GM18909 (cell line): ENCODE measurements at regions not wholly inside any gene's neighbourhood (a gene's known extent, or its start where the extent isn't known, plus 50 kb on each side); places are given as distances from the start of the nearest gene placed in this dataset.
"Not testable (repeated sequence)": the region's sequence is repeated elsewhere in the genome, so short reads cannot be mapped to it uniquely, and the experiment has no call there.

Source experiments
- ATAC-seq: cut with Tn5 transposase; IDR thresholded peaks from one replicate; pipeline ENCODE4 v1.9.1; 2021; ENCODE audit warnings: mild to moderate bottlenecking; ENCODE audit not compliant: unreplicated experiment, poor library complexity

DNA sequence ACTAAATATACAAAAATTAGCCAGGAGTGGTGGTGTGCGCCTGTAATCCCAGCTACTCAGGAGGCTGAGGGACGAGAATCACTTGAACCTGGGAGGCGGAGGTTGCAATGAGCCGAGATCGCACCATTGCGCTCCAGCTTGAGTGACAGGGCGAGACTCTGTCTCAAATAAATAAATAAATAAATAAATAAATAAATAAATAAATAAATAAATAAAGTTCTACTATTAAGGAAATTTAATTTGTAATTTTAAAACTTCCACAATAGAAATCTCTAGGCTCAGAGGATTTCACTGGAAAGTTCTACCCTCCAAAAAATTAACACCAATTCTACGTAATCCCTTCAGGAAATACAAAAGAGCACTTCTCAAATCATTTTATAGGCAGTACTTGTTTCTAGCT is 187.9 kb upstream of the NR5A2 start:
- not testable (repeated sequence) for ATAC-seq

GRCh38 chr1:199843096-199843495 is 184.4 kb upstream of the NR5A2 start:
- not testable (repeated sequence) for ATAC-seq

- no peak for ATAC-seq
These were observed 183.6 kb upstream of the NR5A2 start for GRCh38 chr1:199843861-199844260.

- ATAC-seq: no peak
These were observed 180.5 kb upstream of the NR5A2 start for GRCh38 chr1:199847021-199847420.

DNA sequence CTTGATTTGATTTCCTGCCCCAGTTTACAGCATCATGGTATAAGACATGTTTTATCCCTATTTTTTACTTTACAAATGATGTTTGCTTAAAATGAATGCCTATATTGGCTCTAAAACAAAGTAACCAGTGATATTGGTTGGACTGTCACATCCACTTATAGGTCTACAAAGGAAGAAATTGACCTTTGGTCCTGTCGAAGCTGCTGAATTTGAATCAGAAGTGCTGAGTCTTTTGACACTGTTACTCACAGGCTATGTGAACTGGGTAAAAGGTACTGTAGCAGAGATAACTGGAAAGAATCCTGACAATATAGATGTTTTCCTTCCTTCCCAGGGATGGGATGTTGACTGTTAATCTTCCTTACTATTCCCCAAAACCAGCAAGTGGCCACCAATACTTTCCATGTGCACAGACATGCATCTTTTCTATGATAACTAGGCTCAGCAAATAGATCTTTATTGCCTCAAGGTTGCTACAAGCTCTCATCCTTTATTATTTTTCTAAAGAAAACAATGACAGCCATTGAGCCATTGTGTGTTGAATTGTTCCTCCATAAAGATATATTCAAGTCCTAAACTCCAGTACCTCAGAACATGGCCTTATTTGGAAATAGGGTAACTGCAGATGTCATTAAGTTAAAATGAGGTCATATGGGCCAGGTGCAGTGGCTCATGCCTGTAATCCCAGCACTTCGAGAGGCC is 175.9 kb upstream of the NR5A2 start:
- no peak for ATAC-seq

DNA sequence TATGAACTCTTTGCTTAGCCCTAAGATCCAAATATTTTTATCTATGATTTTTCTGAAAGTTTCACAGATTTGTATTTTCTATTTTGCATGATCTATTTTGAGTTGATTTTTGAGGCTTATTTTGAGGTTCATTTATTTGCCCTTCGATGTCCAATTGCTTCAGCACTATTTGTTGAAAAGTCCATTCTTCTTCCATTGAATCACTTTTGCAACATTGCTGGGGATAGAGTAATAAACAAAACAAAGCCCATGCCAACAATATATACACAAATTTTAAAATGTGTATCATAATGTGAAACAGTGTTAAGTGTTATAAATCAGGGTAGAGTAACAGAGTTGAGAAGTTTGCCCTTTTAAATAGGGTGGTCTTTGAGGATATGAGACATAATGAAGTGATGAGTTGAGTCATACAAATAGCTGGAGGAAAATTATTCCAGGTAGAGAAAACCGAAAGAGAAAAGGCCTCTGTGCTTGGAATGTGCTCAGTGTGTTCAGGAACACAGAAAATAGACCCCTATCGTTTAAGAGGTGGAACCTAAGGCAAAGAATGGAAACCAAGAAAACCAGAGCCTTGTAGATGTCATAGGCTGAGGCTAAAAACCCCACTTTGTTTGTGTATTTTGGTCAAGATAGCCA is 172.7 kb upstream of the NR5A2 start:
- no peak for ATAC-seq

- ATAC-seq: no peak
These were observed 171.9 kb upstream of the NR5A2 start for GRCh38 chr1:199855580-199855979.

DNA sequence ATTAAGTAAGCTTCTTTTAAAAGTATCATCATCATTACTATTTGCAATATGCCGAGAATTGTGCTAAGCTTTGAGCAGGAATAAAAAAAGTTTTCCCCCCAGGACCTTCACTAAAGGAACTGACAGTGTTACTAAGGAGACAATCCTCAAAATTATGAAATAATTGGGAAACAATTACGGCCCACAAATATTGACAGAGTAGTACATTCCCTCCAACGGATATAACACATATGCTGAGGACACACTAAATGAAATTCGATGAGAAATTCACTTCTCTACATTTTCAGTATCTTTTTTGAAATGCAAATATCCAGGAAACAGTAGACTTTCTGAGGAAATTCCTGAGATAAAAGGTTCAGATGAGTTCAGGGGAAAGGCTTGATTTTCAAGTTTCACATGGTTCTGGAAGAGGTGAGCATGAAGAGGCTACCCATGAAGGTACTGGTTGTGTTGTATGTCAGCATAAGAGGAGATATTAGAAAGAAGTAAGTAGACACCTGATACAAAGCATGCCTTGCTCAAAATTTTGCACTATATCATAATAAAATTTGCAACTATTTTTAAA is 171.2 kb upstream of the NR5A2 start:
- ATAC-seq: no peak

- no peak for ATAC-seq
These were observed 170.4 kb upstream of the NR5A2 start for GRCh38 chr1:199857108-199857507.

GRCh38 chr1:199857516-199857915 is 170.0 kb upstream of the NR5A2 start:
- ATAC-seq: no peak

GRCh38 chr1:199858171-199858570 is 169.3 kb upstream of the NR5A2 start:
- no peak for ATAC-seq

GRCh38 chr1:199858856-199859255 is 168.7 kb upstream of the NR5A2 start:
- ATAC-seq: no peak

GRCh38 chr1:199859491-199859933 is 168.0 kb upstream of the NR5A2 start:
- no peak for ATAC-seq

- ATAC-seq: no peak
These were observed 166.3 kb upstream of the NR5A2 start for GRCh38 chr1:199861020-199861795.

- ATAC-seq: no peak
These were observed 165.5 kb upstream of the NR5A2 start for GRCh38 chr1:199862047-199862446.

GRCh38 chr1:199866210-199866617 is 161.3 kb upstream of the NR5A2 start:
- ATAC-seq: no peak

DNA sequence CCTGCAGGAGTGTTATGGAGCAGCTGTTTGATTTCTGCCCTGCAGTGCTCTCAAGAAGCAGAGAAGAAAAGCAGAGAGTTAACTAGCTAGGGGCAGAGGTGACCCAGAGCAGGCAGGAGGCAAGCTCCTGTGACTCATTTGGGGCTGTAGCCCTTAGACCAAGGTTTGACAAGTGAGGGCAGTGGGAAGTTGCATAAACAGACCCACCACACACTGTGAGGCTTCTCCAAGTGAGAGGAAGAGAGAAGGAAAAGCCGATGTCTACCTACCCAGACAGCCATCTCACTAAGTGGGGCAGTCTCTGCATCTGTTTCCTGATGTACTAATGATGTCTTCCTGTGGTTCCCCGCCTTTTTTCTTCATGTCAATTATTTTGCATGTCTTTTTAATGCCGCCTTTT is 159.9 kb upstream of the NR5A2 start:
- ATAC-seq: no peak

- no peak for ATAC-seq
These were observed 158.7 kb upstream of the NR5A2 start for GRCh38 chr1:199868777-199869176.

DNA sequence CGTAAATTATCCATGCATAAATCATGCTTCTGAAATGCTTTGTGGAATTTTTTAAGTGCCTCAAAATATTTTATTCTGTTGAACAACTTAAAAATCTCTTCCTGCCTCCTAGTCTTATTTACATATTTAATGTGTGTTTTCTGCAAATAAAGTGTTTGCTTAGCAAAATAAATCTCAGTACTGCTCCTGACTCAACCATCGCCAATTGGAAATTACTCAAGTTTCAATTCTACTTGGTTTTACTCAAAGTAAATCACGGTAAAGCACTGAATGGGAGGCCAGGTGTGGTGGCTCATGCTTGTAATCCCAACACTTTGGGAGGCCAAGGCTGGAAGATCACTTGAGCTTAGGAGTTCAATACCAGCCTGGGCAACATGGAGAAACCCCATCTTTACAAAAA is 152.2 kb upstream of the NR5A2 start:
- no peak for ATAC-seq

- ATAC-seq: no peak
These were observed 151.7 kb upstream of the NR5A2 start for GRCh38 chr1:199875856-199876255.
